DMS53 (cell line): ENCODE measurements at regions not wholly inside any gene's neighbourhood (a gene's known extent, or its start where the extent isn't known, plus 50 kb on each side); places are given as distances from the start of the nearest gene placed in this dataset.

Source experiments
- DNase-seq: peaks from one replicate; lab custom pipeline; 2025; lab: John Stamatoyannopoulos, UW

DNA sequence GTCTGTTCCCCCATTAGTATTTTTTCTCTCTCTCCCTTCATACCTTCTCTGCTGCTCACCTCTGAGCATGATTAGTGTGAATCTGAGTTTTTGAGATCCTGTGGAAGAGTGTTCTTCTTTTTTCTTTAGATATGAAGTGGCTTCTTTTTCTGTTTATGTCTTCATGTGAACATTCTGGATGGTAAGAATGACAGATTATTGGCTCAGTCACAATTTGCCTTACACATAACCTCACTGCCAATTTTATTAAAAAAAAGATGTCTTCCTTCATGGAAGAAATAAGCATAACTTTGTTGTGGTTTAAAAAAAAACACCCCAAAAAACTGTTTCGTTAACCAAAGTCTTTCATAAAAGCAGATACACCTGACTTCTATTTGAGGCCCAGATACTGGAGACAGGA lies 539.1 kb downstream of the PLCL1 start:
- no peak for DNase-seq

- no peak for DNase-seq
Observed at GRCh38 chr2:198340846-198341245, 536.5 kb downstream of the PLCL1 start.

DNA sequence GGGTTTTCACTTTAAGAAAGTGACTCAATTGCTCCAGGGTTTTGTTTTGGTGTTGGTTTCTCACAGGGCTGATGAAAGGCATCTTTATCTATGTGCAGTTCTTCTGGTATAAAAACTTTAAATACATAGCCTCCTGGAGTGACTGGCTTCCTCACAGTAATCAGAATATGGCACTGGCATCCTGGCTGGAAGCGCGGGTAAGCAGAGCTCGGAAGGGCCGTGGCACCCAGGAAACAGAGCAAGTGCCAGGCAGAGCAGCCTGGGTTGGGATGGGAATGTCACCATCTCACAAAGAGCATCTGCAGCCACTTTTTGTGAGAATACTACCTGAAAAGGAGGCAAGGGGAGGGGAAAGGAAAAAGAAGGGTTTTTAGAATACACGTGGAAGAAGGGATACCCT lies 534.7 kb downstream of the PLCL1 start:
- no peak for DNase-seq

DNA sequence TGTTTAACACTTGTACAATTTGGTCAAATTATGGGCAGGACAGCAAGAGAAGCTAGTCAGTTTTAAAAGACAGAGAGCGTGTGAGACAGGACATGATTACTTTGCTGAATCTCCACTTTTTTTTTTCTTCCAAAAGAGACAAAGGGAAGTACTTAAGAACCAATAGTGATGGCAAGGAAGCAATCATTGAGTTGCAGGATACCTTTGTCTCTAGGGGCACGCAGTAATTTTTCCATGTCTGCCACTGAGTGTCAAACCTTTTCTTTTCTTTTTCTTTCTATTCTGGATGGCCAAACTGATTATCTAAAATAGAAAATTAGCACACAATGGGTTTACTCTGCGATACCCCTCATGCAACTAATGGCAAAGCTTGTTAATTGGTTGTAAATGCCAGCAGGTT lies 533.0 kb downstream of the PLCL1 start:
- no peak for DNase-seq

GRCh38 chr2:198328454-198328853 lies 524.1 kb downstream of the PLCL1 start:
- DNase-seq, result no peak

DNA sequence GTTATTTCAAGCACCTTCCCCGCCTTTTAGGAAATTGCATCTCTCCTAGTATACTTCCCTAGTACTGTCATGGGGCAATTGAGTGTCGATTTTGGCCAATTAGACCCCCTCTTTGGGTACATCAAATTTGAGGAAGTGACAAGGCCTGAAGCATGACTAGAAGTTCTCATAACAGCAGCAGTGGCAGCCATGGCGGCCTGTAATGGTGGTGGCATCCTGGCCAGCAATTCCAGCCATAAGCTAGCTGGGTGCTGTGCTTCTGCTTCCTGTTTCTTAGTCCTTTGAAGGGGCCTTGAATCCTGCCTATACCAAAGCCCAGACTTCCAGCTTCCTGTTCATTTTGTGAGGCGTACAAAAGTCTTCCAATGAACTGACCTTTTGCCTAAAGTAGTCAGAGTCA lies 523.1 kb downstream of the PLCL1 start:
- no peak for DNase-seq

- DNase-seq, result peak; percentile 39
Observed at GRCh38 chr2:198326431-198326830, 522.0 kb downstream of the PLCL1 start.

DNA sequence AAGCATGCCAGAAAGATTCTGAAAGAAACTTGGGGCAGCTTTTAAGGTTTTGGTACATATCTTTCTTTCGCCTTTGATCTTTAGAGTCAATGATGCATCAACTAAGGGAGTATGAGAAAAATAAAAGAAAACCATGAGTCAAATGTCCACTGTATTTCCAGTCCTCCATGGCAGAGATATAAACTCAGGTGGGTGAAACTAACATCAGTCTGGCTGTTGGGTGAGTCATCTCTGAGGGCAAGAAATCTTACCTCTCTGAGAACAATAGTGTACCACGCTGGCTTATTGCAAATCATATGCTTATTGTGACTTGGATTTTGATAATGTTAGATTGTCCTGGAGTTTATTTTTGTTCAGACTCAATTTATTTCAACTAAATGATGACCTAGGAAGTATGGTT lies 521.0 kb downstream of the PLCL1 start:
- peak; percentile 38 for DNase-seq

DNA sequence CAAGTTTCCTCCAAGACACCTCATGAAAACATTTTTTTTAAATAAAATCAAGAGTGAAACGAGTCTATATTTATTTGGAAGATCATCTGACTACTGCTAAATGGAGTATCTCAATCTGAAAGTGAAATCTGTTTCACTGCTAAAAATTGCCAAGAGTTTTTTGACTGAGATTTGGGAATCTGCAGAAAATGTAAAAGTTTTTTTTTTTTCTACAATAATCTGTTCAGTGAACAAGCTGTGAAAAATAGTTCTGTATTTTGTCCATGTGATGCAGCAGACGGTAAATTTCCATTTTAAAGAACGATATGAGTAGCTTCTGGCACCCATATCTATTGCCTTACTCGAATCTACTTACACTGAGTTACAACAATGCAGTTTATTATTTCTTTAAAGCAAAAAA lies 519.7 kb downstream of the PLCL1 start:
- no peak for DNase-seq

DNA sequence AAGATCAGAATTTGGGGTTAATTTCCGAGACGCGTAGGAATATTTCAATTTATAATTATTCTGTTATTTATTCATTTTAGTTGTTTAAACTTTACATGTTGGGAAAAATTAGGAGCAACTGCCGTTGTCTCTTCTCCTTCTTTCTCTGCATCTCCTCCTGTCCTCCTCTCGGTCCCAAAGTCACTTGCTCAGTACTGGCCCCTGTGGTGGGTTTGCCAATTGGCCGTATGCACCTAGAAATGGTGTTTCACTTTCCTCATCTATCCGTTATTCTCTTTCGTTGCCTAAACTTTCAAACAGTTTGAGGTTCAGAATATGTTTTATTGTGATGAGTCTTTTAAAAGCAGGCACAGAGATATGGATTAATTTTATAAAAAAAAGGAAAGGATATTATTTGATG lies 517.9 kb downstream of the PLCL1 start:
- DNase-seq, result peak; percentile 11

DNA sequence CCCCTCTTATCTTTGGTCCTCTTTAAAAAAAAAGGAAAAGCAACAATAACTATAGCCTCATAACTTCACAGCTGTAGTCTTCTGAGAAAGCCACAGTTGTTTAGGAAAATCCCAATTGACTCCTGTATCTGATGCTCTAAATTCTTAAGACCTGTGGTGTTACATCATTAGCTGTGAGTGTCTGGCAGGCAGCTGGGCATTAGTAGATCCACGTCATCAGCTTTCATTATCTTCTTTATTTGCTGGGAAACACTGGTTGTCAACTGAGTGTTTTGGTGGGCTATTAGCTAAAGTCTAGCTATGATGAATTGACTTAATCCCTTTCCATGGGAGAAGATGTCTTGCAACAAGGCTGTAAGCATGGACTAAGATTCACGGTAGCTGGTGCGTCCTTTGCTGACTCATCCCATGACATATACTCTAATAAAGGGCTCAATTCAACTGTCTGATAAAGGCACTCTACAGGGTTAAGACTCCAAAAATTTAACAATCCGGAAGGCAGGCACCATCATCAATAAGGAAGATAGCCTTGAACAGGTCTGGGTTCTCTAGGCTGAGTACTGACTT lies 517.2 kb downstream of the PLCL1 start:
- DNase-seq, result no peak

DNA sequence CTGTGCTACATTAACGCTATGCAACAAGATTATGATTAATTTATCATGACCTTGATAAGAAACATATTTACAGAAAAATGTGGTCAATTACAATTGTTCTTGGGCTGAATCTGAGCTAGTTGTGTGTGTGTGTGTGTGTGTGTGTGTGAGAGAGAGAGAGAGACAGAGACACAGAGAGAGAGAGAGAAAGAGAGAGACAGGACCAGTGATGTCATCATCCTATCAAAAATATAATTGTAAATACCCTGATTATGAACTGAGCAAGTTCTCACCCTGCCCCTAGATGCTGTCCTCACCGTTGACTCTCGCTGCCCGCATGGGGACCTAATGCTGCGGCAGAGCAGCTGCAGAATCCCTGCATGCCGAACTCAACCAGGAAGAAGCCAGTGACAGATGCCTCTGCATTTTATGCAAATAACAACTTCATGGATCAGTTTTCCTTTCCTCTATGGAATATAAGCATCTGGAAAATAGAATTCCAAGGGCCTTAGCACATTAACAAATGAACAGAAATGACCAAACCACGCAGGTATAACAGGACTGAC lies 512.5 kb downstream of the PLCL1 start:
- DNase-seq, result peak; percentile 15

- no peak for DNase-seq
Observed at GRCh38 chr2:198315791-198316630, 511.6 kb downstream of the PLCL1 start.

GRCh38 chr2:198314559-198315153 lies 510.3 kb downstream of the PLCL1 start:
- peak; percentile 83 for DNase-seq

- DNase-seq, result no peak
Observed at GRCh38 chr2:198312596-198313483, 508.4 kb downstream of the PLCL1 start.

GRCh38 chr2:198311020-198311419 lies 506.6 kb downstream of the PLCL1 start:
- peak; percentile 69 for DNase-seq

DNA sequence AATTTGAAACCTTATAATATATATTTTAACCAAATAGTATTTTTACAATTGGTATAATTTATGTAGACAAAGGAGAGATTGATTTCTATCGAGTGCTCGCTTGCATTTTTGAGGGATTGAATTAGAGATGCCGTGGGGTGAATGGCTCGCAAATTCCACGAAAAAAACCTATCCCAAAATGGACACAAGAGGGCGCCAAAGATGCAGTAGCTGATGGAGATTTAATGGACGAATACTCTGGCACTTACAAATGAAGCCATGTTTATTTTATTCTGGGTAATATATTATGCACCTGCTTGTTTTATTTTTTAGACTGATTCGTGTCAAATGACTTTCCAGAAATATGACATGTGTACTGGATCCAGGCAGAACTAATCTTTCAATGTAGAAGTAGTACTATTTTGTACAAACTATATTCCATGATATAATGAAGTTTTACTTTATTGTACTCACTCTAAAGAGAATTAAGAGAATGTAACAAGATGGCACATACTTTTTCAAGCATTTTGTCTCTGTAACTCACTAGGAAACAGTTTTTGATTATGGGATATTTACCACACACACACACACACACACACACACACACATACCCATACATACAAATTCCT lies 505.4 kb downstream of the PLCL1 start:
- peak; percentile 73 for DNase-seq

DNA sequence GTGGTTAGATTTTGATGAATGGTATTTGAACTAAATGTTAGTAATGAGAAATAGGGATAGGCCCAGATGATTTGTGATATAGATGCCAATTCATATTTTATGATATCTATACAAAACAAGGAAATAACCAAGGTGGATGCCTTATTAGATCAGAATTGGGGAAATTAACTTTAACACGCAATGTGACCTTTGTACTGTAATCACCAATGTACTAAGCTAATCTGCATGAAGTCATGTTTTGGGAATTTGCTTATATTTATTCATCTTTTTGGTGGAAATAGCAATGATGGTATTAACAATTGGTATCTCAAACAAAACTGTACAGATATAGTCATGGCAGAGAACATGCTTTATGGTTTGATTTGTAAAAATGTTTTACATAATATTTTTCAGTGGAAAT lies 504.7 kb downstream of the PLCL1 start:
- no peak for DNase-seq

DNA sequence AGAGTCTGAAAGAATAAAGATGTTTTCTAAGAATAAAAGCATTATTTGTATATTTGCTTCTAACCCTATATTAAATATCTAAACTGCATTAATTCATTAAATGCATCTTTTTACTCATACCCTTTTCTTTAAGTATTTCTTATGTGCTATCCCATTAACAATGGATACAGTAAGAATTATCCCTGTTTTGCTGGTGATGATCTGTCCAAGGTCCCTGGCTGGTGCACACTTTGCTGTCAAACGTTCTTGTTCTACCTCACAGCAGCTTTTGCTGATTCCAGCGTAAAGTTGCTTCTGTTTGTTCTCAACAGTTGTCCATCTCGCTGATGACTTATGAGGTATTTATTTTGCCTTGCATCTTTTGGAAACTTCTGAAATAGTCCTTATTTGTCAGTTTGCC lies 504.0 kb downstream of the PLCL1 start:
- DNase-seq, result no peak

DNA sequence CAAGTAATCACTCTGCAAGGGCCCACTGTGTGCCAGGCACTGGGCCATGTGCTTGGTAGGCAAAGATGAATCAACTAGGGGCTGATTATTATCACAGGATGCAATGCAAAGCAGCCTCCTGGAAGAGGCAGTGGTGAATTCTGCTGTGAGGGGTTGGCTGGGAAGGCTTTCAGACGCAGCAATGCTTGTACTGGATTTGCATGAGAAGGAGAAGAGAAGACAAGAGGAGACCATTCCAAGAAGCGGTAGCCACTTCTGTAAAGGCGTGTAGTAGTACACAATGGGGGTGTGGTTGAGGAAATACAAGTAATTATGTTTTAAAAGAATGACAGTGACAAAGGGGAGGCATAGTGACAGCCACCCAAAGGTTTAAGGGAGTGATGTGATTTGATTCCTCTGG lies 502.7 kb downstream of the PLCL1 start:
- DNase-seq, result no peak

DNA sequence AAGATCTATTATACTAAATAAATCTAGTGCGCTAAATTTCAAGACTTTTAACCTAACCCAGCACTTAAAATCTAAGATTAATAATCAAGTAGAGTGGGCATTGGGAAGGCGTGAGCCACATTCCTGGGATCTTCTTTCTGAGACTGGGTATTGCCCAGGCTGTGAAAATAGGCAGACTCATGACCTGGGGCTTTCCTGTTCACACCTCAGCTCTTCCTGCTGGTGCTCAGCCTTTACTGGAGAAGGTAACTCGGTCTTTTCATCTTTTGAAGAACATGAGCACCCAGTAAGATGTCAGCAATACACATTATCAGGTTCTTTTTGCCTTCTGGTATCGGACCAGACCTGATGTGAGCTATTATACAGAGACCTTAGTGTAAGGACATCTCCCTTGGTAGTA lies 500.5 kb downstream of the PLCL1 start:
- DNase-seq, result no peak

DNA sequence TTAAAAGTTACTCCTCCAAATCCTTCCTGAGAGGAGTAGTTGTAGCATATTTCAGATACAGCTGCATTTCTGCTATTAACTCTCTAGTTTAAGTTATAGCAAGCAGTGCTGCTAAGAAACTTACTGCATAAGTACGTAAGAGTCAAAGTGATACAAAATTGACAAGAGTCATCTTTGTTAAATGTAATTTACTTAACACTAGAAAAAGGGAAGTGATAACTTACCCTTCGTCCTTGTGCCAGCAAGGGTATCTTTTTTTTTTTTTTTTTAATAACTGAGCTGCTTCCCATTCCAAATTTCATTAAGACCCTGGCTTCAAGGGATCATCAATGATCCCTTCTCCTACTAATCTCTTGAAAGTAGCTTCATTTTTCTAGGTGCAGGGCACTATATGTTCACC lies 493.0 kb downstream of the PLCL1 start:
- DNase-seq, result no peak
